GM13977 (cell line): ENCODE measurements at regions not wholly inside any gene's neighbourhood (a gene's known extent, or its start where the extent isn't known, plus 50 kb on each side); places are given as distances from the start of the nearest gene placed in this dataset.
"Not testable (repeated sequence)": the region's sequence is repeated elsewhere in the genome, so short reads cannot be mapped to it uniquely, and the experiment has no call there.

Experiments
- DNase-seq: peaks from one replicate; pipeline ENCODE4 v3.0.0; 2012; ENCODE audit warnings: low spot score
- in situ Hi-C: fragments of 300-500 bp; cut with MboI; formaldehyde crosslinking; loops from one replicate; pipeline ENCODE4 v1.12.0; 2022; ENCODE audit warnings: low sequenced_read_pairs, low pct_unique_long_range_greater_than_20kb, mixed read lengths, inconsistent platforms; ENCODE audit not compliant: unreplicated experiment

DNA sequence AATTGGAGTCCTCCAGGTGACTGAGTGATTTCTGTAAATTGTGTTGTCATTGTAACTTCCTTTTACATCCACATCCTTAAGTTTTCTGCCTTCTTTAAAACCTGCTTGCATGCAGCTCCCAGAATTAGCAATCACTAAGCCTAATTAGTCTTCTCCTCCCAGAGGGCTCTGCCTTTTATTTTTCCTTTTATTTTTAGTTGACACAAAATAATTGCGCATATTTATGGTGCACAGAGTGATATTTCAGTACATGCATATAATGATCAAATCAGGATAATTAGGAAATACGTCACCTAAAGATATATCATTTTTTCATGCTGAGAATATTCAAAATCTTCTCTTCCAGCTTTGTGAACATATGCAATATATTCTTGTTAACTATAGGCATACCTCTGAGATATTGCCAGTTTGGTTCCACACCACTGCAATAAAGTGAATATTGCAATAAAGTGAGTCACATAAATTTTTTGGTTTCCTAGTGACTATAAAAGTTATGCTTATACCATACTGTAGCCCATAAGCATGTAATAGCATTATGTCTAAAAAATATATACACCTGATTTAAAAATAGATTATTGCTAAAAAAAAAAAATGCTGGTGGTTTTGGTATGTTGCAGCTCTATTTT, 210.5 kb downstream of the BCL2L11 start:
- DNase-seq, in situ Hi-C loops: not testable (repeated sequence)

DNA sequence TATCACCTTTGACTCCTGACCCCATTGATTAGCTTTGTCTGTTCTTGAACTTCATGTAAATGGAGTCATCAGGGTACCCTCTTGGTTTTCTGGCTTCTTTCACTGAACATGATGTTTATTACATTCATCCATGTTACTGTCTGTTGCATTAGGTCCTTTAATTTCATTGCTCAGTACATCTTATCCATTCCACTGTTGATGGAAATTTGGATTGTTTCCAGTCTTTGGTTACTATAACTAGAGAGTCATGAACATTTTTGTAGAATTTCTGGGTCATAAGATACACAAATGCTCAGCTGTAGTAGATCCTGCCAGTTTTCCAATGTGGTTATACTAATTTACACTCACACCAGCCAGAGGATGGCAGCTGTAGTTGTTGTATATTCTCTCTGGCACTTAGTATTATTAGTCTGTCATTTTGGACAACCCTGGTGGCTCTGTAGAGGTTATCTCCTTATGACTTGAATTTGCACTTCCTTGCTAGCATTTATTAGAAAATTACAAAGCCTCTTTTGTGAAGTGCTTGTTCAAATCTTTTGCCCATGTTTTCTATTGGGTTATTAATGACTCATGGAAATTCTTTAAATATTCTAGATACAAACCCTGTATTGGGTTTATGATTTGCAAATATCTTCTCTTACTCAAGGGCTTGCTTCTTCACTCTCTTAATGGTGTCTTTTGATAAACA, 214.7 kb downstream of the BCL2L11 start:
- DNase-seq, in situ Hi-C loops: not testable (repeated sequence)

DNA sequence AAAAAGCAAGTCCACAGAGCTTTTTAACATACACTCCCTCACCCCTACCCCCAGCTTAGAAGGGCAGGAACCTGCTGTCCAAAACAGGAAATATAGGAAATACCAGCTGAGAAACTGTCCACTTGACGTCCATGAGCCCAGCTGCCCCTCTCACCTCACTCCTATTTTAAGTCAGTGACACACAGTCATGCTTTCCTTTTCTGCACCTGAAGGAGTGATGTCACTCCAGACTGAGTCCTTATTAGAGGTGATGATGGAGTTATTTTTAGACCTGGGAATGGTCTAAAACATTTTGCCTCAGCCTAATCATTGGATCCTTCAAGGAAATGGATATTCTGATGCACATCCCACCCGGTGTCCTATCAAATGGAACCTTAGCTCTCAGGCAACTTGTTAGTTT, 217.8 kb downstream of the BCL2L11 start:
- in situ Hi-C loops, DNase-seq: not testable (repeated sequence)

DNA sequence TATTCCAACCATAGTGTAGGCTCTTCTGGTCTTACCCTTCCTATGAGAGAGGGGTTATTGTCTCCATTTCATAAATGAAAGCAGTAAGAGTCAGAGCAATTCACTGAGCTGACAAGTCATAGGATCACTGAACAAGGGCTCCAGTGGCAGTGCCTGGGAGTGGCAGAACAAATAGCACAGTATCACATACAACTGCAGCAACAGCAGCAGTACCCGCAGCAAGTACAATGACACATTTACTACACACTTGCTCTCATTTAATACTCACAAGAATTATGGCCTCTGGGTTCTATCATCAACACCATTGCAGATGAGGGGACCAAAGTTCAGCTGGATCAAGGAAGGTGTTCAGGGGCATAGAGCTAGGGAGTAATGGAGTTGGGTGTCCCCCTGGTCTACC, 218.8 kb downstream of the BCL2L11 start:
- in situ Hi-C loops, DNase-seq: not testable (repeated sequence)

DNA sequence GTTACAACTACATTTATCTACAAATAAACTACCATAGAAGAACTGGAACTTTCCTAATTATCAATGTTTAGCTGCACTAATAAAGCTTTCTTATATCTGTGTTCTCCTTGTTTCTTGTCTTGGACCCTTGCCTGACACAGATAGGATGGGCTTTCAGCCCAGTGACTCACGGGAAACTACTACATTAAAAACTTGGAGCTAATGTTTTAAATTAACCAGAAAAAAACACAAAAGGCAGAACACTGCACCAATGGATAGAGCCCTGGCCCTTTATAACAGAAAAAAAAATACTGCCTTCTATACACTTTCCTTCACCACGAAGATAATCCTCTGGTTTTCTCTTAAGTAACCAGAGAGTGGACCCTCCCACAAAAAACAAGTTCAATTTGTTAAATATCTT, 223.9 kb downstream of the BCL2L11 start:
- in situ Hi-C loops, DNase-seq: not testable (repeated sequence)

DNA sequence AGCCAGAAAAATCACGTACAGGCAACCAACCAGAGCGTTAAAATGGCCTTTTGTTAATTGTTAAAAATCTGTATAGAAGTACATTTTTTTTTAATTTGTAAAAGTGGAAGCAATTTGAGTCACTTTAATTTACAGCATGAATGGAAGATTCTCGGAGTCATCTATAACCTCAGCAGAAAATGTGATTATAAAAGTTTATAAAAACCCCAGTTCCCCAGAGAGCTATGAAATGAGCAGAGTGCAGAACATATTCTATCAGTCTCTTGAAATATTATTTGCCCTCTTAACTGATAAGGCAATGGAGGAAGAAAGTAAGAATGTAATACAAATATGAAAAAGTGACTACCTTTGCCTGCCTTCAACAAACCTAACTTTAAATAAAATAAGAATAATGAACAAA, 224.7 kb downstream of the BCL2L11 start:
- in situ Hi-C loops, DNase-seq: not testable (repeated sequence)

DNA sequence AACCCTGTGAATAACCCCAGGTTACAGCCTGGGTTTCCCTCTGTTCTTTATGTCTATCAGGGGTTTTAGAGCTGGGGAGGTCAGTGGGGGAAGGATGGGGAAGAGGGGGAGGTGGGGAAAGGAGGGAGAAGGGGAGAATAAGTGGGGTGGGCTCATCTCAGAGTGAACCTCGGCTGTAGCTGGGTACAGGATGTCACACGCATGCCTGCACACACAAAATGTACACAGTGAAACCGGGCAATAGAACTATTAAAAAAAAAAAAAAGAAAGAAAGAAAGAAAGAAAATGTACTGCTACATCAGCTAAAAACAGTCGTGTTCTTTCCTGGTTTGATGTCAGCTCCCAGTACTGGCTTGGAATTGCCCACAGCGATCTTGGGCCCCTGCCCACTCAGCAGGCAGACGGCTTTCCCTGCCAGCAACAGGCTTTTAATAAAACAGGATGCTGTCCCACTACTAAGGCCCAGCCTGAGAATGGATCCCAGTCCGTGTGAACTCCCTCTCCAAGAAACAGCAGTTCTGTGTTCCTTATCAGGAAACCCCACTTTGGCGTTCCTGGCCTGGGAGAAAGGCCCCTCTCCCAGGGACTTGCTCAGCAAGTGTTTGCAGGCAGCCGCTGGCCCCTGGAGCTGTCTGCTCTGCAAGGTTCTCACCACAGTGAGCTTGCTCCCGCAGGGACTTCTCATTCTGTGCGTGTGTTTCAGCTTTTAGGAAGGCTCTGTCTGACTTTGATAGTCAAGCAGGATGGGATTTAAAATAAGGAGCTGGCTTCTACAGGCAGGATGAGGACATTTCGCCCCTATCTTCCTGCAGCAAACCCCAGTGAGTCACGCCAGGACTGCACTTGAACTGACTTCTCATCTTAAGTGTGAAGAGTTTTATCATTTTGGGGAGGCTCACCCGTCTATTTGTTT, 225.6 kb downstream of the BCL2L11 start:
- in situ Hi-C loops, DNase-seq: not testable (repeated sequence)

DNA sequence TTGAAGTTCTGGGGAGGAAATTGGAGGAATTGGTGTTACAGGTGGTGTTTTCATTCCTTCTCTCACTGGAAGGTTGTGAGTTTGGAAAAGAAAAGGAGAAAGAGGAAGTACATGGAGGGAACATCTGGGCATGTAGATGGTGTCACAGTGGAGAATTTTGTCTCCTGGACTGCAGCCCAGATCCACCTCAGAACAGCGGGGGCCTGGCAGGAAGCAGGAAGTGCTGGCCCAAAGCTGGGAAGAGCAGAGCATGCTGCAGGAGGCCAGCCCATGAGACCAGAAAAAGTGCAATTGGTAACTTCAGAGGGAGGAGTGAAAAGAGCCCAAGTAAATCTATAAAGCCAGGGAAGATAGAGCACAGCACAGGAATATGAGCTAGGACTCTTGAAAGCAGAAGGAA, 227.0 kb downstream of the BCL2L11 start:
- not testable (repeated sequence) for DNase-seq

DNA sequence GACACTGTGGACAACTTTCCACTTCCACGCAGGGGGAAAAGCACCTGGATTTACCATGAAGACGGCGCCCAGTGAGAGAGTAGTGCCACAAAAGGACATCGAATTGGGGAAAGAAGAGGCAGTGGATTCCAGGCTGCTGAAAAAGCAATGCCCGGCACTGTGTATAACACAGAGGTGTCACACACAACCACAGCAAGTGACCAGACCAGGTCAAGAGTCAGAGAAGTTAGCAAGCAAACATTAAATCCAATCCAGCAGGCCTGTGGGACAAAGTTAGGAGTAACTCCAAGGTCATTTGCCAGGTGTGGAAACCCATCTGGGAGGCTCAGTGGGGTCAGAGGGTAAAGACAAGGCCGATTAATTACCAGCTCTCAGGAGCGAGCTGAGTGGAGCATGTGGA, 227.6 kb downstream of the BCL2L11 start:
- in situ Hi-C loops = not testable (repeated sequence)

More for the DNA sequence above, 227.0 kb downstream of the BCL2L11 start:
- in situ Hi-C loops = not testable (repeated sequence)

DNA sequence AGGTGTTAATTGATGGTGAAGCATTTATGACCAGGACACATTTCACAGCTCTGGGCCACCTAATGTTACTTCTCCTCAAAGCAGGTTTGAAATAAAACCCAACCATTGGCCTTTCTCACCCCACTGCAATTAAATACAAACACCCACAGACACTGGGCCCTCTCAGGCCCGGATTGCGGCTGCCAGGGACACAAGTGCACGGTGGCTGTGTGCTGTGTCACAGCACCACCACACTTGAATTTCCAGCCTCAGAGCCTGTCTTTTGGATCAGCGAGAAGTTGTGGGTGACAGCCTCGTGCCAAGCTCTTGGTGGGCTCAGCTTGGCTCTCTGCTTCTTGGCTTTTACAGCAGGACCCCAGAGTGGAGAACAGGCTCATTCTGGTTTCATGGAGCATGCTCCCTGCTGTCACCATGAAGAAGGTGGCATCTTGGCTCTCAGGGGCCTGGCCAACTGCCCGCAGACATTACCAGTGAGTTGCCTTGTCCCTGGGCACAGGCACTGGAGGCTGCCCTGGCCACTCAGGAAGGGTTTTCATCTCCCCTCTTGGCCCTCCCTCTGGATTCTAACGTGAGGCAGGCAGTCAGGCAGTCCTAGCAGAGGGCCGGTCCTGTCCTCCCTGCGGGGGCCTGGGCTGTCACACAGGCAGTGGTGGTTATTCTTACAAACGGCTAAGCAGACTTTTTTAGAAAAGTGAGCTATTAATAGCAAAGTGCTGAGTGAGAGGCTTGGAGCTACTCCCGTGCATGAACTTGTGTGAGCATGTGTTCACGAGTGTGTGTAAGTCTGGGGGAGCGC, 234.5 kb downstream of the BCL2L11 start:
- in situ Hi-C loops, DNase-seq: not testable (repeated sequence)

More for the DNA sequence above, 227.6 kb downstream of the BCL2L11 start:
- DNase-seq = not testable (repeated sequence)

DNA sequence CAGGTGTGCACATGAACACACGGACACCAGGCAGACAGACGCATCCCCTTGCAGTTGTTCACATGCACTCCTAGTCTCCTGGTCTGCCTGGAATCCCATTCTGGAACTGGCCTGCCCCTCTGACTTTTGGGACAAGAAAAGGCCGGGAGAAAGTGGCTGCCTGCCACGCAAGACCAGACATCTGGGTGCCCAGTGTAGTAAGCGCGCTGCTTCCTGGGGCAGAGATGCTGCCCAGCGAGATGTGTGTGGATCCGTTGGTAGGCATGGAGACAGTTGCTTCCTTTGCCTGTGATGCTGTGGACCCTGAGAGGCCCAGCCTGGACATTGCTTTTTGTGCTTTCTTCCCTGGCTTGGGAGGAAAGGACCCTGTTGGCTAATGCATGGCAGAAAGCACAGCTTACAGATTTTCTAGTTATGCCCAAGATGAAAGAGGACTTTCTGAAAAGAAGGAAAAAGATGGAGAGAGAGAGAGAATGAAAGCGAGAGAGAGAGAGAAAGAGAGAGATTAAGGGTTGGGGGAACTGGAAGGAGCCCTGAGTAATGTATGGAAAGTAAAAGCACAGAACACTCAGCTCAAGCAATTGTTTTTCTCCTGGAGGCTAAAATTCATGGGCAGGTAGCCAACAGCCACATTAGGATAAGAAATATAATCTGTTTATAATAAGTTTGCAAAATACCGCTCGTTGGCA, 235.3 kb downstream of the BCL2L11 start:
- DNase-seq, in situ Hi-C loops: not testable (repeated sequence)

DNA sequence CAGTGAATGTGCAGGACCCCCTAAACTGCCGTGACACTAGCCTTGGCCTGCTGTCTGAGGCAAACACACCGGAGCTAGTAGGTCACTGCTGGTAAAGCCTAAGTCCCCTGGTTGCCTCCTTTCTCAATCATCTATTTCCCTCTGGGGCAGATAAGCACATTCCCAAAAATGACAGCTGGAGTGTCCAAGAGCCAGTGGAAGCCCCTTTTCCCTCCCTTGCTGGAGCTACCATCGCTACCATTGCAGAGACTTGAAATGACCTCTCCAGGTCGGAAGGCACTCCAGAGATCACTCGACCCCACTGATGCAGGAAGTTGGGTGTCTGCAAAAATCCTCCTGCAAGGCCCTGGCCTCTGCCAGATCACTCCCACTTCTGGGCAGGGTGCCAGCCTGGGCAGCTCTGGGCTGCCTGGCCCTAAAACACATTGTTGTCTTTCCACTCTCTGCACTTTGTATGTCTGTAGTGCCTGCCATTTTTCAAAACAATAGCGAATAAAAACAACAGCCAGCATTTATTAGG, 235.9 kb downstream of the BCL2L11 start:
- in situ Hi-C loops, DNase-seq: not testable (repeated sequence)

DNA sequence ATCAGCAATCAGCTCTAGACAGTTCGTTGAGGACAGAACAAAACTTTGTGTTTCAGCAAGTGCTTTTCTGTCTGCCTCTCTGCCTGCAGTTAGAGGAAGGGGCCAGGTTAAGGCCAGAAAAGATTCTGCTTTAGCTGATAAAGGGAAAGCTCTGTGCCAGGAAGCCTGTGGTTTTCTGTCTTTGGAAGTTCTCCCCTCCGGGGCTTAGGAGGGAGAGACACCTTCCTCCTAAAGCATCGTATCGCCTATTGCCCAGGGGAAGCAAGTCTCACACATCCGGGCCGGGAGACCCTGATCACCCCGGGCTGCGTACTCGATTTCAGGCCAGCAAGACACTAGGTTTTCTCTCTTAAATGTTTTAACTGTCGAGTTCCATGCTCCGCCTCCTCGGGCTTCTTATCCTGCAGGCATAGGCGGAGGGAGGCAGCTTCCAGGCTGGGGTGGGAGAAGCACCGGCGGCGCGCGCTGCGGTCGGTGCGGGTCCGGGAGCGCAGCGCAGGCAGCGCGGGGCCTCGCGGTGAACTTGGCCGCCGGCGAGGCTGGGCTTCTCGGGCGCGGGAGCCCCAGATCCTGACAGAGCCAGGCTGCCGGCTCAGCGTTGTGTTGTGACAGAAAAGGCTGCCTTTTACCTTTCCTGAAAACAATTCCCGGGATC, 245.4 kb downstream of the BCL2L11 start:
- DNase-seq, in situ Hi-C loops: not testable (repeated sequence)

DNA sequence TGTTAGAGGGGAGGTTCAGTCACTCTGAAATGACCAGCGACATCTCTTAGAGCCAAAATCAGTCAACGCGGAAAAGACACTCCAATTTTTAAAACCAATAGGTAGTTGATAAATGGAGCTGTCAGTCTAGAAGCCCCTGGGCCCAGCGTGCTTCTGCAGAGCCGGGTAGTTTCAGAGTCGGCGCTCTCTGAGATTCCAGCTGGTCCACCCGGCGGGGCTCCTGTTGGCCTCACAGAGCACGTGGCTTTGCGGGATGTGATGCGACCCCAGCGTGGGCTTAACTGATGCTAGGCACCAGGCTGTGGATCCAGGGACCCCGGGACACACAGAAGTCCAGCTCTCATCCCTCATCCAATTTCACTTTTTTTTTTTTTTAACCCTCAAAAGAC, 245.9 kb downstream of the BCL2L11 start:
- DNase-seq, in situ Hi-C loops: not testable (repeated sequence)

DNA sequence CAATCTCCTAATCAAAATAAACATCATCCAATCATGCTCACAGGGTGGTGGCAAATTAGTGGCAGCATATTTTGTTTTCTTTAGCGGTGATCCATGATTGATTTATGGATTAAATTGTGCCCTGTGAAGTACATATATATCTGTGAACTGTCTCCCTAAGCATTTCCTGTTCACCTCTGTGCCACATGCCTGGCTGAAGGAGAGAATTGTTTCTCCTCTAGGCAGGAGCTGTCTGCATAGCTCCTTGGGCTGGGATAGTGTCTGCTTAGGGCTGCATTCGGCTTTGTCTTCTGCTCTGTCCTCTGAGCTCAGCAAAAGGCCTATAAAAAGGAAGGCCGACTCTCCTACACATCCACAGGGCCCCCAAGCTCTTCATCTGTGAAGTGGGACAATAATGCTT, 246.4 kb downstream of the BCL2L11 start:
- DNase-seq, in situ Hi-C loops: not testable (repeated sequence)

DNA sequence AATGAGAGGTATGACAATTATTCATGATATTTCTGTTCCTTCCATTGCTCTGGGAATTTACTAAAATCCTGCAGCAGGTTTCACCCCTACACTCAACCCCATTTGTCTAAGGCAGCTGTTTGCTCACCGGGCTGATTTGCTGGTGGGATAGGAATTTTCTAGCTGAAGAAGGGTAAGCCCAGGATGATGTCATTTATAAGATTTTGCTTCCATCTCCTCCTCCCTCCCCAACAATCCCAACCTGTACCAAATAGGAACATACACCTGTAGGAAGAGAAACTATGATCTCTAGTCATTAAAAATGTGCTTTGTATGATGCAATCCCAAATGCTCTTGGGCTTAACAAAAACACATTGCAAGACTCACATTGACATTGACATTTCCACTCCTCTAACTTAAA, 247.2 kb downstream of the BCL2L11 start:
- in situ Hi-C loops, DNase-seq: not testable (repeated sequence)
